ENCODE measurements at regions not wholly inside any gene's neighbourhood (a gene's known extent, or its start where the extent isn't known, plus 50 kb on each side); places are given as distances from the start of the nearest gene placed in this dataset.
"Not testable (repeated sequence)": the region's sequence is repeated elsewhere in the genome, so short reads cannot be mapped to it uniquely, and the experiment has no call there.

DNA sequence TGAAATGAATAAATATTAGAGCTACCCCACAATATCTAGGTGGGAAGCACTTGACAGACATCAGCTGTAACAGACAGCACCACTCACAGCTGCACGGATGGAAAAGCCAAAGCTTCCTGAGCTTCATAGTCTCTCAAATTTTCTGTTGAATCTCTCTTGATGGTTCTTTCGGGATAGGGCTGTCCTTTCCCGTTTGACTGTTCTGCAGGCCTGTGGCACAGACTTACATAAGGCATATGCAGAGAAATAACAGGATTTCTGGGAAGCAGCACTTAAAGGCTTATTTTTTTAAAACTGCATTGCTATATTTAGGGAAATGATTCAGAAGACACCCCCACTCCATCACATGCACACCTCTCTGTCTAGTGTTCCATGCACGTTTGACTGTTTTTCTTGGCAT, 77.5 kb downstream of the ZNF648 start:
- TF ChIP-seq FOXK2 (IDR thresholded peaks at IDR 0.05) (no peak), ELF4 (IDR thresholded peaks at IDR 0.05) (no peak), SUZ12 (IDR thresholded peaks at IDR 0.05) (no peak), FOXM1 (IDR thresholded peaks at IDR 0.05; ENCODE audit: borderline replicate concordance) (no peak), CTBP1 (IDR thresholded peaks at IDR 0.05; ENCODE audit: borderline replicate concordance) (no peak), SP1 (IDR thresholded peaks at IDR 0.05) (no peak), BHLHE40 (IDR thresholded peaks at IDR 0.05; ENCODE audit: borderline replicate concordance) (no peak), PKNOX1 (IDR thresholded peaks at IDR 0.05) (no peak), TARDBP (IDR thresholded peaks at IDR 0.05) (no peak), L3MBTL2 (conservative IDR thresholded peaks at IDR 0.05) (no peak), ARNT (IDR thresholded peaks at IDR 0.05) (no peak), NFRKB (IDR thresholded peaks at IDR 0.05) (no peak), LEF1 (IDR thresholded peaks at IDR 0.05; ENCODE audit: borderline replicate concordance) (no peak), ZNF384 (IDR thresholded peaks at IDR 0.05) (no peak), FOXA1 (IDR thresholded peaks at IDR 0.05) (no peak), HDGF (IDR thresholded peaks at IDR 0.05; ENCODE audit: borderline replicate concordance) (no peak)
- no peak for DNase-seq (ENCODE audit: extremely low spot score)
- ChIA-PET CTCF (no interaction called here), POLR2A (no interaction called here)

DNA sequence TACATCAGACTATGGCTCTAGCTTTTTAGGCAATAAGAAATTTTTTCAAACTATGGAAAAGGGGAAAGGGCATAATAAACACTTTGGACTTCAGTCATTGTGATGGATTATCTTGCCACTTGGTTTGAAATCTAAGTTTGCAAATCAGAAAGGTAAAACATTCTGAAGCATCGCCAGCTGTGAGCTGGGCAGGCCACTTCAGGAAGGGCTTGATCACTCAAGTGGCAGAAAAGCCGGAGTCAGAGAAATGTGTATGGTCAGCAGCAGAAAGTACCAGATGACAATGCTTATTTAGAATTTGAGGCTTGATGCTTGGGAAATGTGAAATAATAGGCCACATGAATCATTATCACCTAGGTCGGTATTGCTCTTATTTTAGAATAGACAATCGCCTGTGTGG, 79.7 kb downstream of the ZNF648 start:
- ChIA-PET POLR2A (no interaction called here), CTCF (no interaction called here)
- DNase-seq (ENCODE audit: extremely low spot score), result no peak
- TF ChIP-seq FOXM1 (IDR thresholded peaks at IDR 0.05; ENCODE audit: borderline replicate concordance) (no peak), L3MBTL2 (conservative IDR thresholded peaks at IDR 0.05) (no peak), ELF4 (IDR thresholded peaks at IDR 0.05) (no peak)

GRCh38 chr1:181972256-181972655, 89.3 kb downstream of the ZNF648 start:
- ChIA-PET POLR2A (no interaction called here), CTCF (no interaction called here)
- TF ChIP-seq HDGF (IDR thresholded peaks at IDR 0.05; ENCODE audit: borderline replicate concordance) (no peak), SP1 (IDR thresholded peaks at IDR 0.05) (no peak), PKNOX1 (IDR thresholded peaks at IDR 0.05) (no peak), FOXA1 (IDR thresholded peaks at IDR 0.05) (no peak), FOXM1 (IDR thresholded peaks at IDR 0.05; ENCODE audit: borderline replicate concordance) (no peak), FOXK2 (IDR thresholded peaks at IDR 0.05) (no peak)
- no peak for DNase-seq (ENCODE audit: extremely low spot score)

- TF ChIP-seq SP1 (IDR thresholded peaks at IDR 0.05), result no peak
- no peak for TF ChIP-seq BHLHE40 (IDR thresholded peaks at IDR 0.05; ENCODE audit: borderline replicate concordance)
- TF ChIP-seq FOXA1 (IDR thresholded peaks at IDR 0.05), result no peak
- TF ChIP-seq FOXK2 (IDR thresholded peaks at IDR 0.05), result no peak
- no peak for TF ChIP-seq L3MBTL2 (conservative IDR thresholded peaks at IDR 0.05)
- no peak for TF ChIP-seq HDGF (IDR thresholded peaks at IDR 0.05; ENCODE audit: borderline replicate concordance)
- no peak for TF ChIP-seq SUZ12 (IDR thresholded peaks at IDR 0.05)
- TF ChIP-seq FOXM1 (IDR thresholded peaks at IDR 0.05; ENCODE audit: borderline replicate concordance), result no peak
- no peak for TF ChIP-seq ELF4 (IDR thresholded peaks at IDR 0.05)
- no peak for TF ChIP-seq NFRKB (IDR thresholded peaks at IDR 0.05)
- ChIA-PET POLR2A (no interaction called here), CTCF (no interaction called here)
- DNase-seq (ENCODE audit: extremely low spot score), result no peak
Measured at GRCh38 chr1:181971424-181971823, 90.1 kb downstream of the ZNF648 start.

GRCh38 chr1:181969902-181970301, 91.6 kb downstream of the ZNF648 start:
- TF ChIP-seq NFRKB (IDR thresholded peaks at IDR 0.05) (no peak), FOXK2 (IDR thresholded peaks at IDR 0.05) (no peak), ZNF384 (IDR thresholded peaks at IDR 0.05) (no peak), TARDBP (IDR thresholded peaks at IDR 0.05) (no peak), ELF4 (IDR thresholded peaks at IDR 0.05) (no peak), SUZ12 (IDR thresholded peaks at IDR 0.05) (no peak), LEF1 (IDR thresholded peaks at IDR 0.05; ENCODE audit: borderline replicate concordance) (no peak), BHLHE40 (IDR thresholded peaks at IDR 0.05; ENCODE audit: borderline replicate concordance) (no peak), FOXA1 (IDR thresholded peaks at IDR 0.05) (no peak), ARNT (IDR thresholded peaks at IDR 0.05) (no peak), CTBP1 (IDR thresholded peaks at IDR 0.05; ENCODE audit: borderline replicate concordance) (no peak), FOXM1 (IDR thresholded peaks at IDR 0.05; ENCODE audit: borderline replicate concordance) (no peak), L3MBTL2 (conservative IDR thresholded peaks at IDR 0.05) (no peak), PKNOX1 (IDR thresholded peaks at IDR 0.05) (no peak), HDGF (IDR thresholded peaks at IDR 0.05; ENCODE audit: borderline replicate concordance) (no peak), SP1 (IDR thresholded peaks at IDR 0.05) (no peak)
- DNase-seq (ENCODE audit: extremely low spot score), result no peak
- ChIA-PET CTCF (no interaction called here), POLR2A (no interaction called here)

GRCh38 chr1:181954696-181955095, 106.8 kb downstream of the ZNF648 start:
- DNase-seq (ENCODE audit: extremely low spot score); POLR2A ChIA-PET; CTCF ChIA-PET: not testable (repeated sequence)

GRCh38 chr1:181954178-181954577, 107.3 kb downstream of the ZNF648 start:
- DNase-seq (ENCODE audit: extremely low spot score); CTCF ChIA-PET; POLR2A ChIA-PET: not testable (repeated sequence)

All from HEK293T (cell line).